Chondrocyte (in vitro differentiated cells): ENCODE measurements at regions not wholly inside any gene's neighbourhood (a gene's known extent, or its start where the extent isn't known, plus 50 kb on each side); places are given as distances from the start of the nearest gene placed in this dataset.

ENCODE experiments used
- DNase-seq: peaks from one replicate; pipeline ENCODE4 v3.0.0; 2021; ENCODE audit warnings: mixed read lengths, low spot score
- H3K27ac Mint-ChIP-seq: one replicate; pipeline ENCODE4 v1.8.0; 2021; ENCODE audit warnings: mild to moderate bottlenecking, moderate library complexity, mixed read lengths; ENCODE audit not compliant: unreplicated experiment
- H3K27me3 Mint-ChIP-seq: 2 replicates; pipeline ENCODE4 v1.8.0; 2021; ENCODE audit warnings: low read depth, mixed read lengths
- H3K36me3 Mint-ChIP-seq: 2 replicates; pipeline ENCODE4 v1.8.0; 2021; ENCODE audit warnings: low read depth, mixed read lengths
- H3K4me1 Mint-ChIP-seq: 2 replicates; pipeline ENCODE4 v1.8.0; 2021; ENCODE audit warnings: low read depth, mild to moderate bottlenecking, mixed read lengths
- H3K4me3 Mint-ChIP-seq: one replicate; pipeline ENCODE4 v1.8.0; 2021; ENCODE audit warnings: mild to moderate bottlenecking, moderate library complexity, mixed read lengths; ENCODE audit not compliant: unreplicated experiment
- H3K9me3 Mint-ChIP-seq: 2 replicates; pipeline ENCODE4 v1.8.0; 2021; ENCODE audit warnings: low read depth, mixed read lengths
- TF ChIP-seq, protein P1 (sequence below): fragments of 200-600 bp; sonication (generic); IDR thresholded peaks from 2 replicates; pipeline ENCODE4 v1.5.0; 2021; ENCODE audit warnings: antibody characterized with exemption, mild to moderate bottlenecking, moderate library complexity

DNA sequence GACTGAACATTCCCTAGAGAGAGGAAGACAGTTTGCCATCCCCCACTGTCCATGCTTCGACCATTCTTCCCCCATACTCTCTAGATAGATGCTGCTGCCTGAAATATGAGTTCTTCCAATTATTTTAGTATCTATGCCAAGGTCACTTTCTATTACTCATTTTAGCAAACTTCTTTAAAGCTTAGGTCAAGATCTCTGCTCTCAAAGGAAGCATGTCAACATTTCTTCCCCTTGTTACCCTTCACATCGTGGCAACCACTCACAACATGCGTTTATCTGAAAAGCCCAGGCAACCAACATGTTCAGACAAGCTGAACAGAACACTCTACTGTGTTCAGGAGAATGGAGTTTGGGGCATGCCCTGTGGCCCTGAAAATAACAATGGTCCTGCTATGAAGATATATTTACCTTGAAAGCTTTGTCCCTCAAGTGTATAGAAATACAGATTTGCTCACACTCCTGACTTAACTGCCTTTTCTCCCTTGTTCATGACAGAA, 138.4 kb upstream of the KIF2A start:
- TF ChIP-seq, protein P1, sequence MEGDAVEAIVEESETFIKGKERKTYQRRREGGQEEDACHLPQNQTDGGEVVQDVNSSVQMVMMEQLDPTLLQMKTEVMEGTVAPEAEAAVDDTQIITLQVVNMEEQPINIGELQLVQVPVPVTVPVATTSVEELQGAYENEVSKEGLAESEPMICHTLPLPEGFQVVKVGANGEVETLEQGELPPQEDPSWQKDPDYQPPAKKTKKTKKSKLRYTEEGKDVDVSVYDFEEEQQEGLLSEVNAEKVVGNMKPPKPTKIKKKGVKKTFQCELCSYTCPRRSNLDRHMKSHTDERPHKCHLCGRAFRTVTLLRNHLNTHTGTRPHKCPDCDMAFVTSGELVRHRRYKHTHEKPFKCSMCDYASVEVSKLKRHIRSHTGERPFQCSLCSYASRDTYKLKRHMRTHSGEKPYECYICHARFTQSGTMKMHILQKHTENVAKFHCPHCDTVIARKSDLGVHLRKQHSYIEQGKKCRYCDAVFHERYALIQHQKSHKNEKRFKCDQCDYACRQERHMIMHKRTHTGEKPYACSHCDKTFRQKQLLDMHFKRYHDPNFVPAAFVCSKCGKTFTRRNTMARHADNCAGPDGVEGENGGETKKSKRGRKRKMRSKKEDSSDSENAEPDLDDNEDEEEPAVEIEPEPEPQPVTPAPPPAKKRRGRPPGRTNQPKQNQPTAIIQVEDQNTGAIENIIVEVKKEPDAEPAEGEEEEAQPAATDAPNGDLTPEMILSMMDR, result no peak
- H3K27me3 Mint-ChIP-seq, result peaks cover 50% of the 10 kb centered on the region
- H3K36me3 Mint-ChIP-seq, result no peaks in the 10 kb centered on the region
- H3K4me1 Mint-ChIP-seq, result no peaks in the 10 kb centered on the region
- no peak for DNase-seq
- no peak overlapping the region for H3K4me3 Mint-ChIP-seq
- H3K27ac Mint-ChIP-seq, result no peak overlapping the region
- no peaks in the 10 kb centered on the region for H3K9me3 Mint-ChIP-seq

DNA sequence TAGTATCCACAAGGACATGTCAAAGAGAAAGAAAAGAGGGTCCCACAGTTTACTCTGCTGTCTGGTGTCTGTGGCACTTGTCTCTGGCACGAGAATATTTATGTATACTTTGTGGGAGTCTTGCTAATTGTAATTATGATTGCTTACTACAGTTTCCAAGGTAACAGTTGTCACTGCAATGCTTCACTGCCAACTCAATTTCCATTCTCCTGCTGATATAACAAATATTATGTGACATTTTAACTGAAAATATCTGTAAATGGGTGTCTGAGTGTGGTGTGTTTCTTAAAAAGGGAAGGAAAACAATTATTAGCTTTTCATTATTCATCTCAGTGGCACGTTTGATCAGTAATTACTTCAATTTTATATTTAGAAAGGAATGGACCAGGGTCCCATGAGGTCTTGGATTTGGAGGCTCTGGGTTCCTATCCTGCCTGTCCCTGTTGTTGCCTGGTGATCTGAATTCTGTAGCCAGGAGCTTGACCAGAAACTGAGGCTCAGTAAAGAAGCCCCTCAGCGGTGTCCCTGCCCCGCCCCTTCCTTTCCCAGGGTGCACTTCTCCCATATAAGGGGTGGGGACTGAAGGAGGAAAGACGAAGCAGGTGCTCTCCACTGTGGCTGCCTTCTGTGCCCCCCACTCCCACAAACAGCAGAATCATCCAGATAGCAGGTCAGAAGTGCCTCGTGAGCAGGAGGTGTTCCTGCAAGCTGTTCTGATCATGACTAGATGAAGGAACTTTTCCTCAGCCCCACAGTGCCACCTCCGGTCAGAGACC, 137.3 kb upstream of the KIF2A start:
- no peak for DNase-seq
- no peaks in the 10 kb centered on the region for H3K4me1 Mint-ChIP-seq
- TF ChIP-seq, protein P1, result no peak
- H3K4me3 Mint-ChIP-seq, result no peak overlapping the region
- no peaks in the 10 kb centered on the region for H3K9me3 Mint-ChIP-seq
- no peaks in the 10 kb centered on the region for H3K36me3 Mint-ChIP-seq
- no peak overlapping the region for H3K27ac Mint-ChIP-seq
- peaks cover 50% of the 10 kb centered on the region for H3K27me3 Mint-ChIP-seq

- no peak overlapping the region for H3K27ac Mint-ChIP-seq
- H3K36me3 Mint-ChIP-seq, result no peaks in the 10 kb centered on the region
- no peaks in the 10 kb centered on the region for H3K4me1 Mint-ChIP-seq
- H3K27me3 Mint-ChIP-seq, result peaks cover 35% of the 10 kb centered on the region
- TF ChIP-seq, protein P1, result no peak
- DNase-seq, result no peak
- H3K4me3 Mint-ChIP-seq, result no peak overlapping the region
- no peaks in the 10 kb centered on the region for H3K9me3 Mint-ChIP-seq
These were observed 127.7 kb upstream of the KIF2A start for GRCh38 chr5:62178258-62178657.

DNA sequence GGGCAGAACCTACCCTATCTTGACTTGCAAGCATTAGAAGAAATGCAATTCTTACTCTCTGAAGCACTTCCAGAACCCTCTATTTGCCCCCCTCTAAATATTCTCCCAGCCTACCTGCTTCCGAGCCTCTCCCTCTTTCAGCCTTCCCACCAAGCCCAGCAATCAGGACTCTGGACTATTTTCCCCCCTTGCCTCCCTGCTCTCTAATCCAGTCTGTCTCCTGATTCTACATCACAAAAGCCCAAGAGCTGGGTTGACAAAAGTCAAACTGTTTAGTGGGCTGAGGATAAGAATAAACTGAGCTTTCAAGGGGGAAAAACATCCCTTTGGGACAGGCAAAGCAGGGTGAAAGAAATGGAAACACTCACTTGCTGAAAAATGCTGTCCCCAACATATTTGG, 123.2 kb upstream of the KIF2A start:
- peaks cover 28% of the 10 kb centered on the region for H3K27me3 Mint-ChIP-seq
- DNase-seq, result no peak
- TF ChIP-seq, protein P1, result no peak
- no peaks in the 10 kb centered on the region for H3K36me3 Mint-ChIP-seq
- H3K9me3 Mint-ChIP-seq, result no peaks in the 10 kb centered on the region
- no peak overlapping the region for H3K4me3 Mint-ChIP-seq
- peaks cover 5% of the 10 kb centered on the region for H3K4me1 Mint-ChIP-seq
- H3K27ac Mint-ChIP-seq, result no peak overlapping the region

GRCh38 chr5:62183727-62184126, 122.3 kb upstream of the KIF2A start:
- Mint-ChIP-seq H3K27ac (no peak overlapping the region), H3K9me3 (peaks cover under 1% of the 10 kb centered on the region), H3K4me1 (peaks cover 5% of the 10 kb centered on the region), H3K27me3 (peaks cover 18% of the 10 kb centered on the region), H3K36me3 (no peaks in the 10 kb centered on the region), H3K4me3 (no peak overlapping the region)
- DNase-seq, result no peak
- TF ChIP-seq, protein P1, result no peak
